GM12878 (cell line): ENCODE measurements at regions not wholly inside any gene's neighbourhood (a gene's known extent, or its start where the extent isn't known, plus 50 kb on each side); places are given as distances from the start of the nearest gene placed in this dataset.

Source experiments
- ATAC-seq: fragments of 200-7000 bp; cut with Tn5 transposase; 3 replicates; pipeline ENCODE4 v1.9.1; 2020; ENCODE audit warnings: mild to moderate bottlenecking, moderate library complexity
- BruUV-seq: library from RNA; stranded (reverse); fragments of 400-500 nt; replicated peaks from 2 replicates; lab custom pipeline; 2021; lab: Mats Ljungman, UMichigan
- CTCF ChIA-PET: fragments of 300-600 bp; sonication (Branson Sonifier 250); formaldehyde crosslinking; extraction: SDS; loops from one replicate; lab custom pipeline; 2021; ENCODE audit warnings: inconsistent platforms; lab: Yijun Ruan, JAX
- POLR2A ChIA-PET: fragments of 350-600 bp; formaldehyde crosslinking; extraction: SDS; loops from one replicate; lab custom pipeline; 2021; ENCODE audit warnings: inconsistent platforms; lab: Charles Lee
- RAD21 ChIA-PET: fragments of 300-600 bp; sonication (Branson Sonifier 250); formaldehyde crosslinking; loops from one replicate; lab custom pipeline; 2023; ENCODE audit warnings: antibody characterized with exemption; ENCODE audit not compliant: unreplicated experiment; lab: Charles Lee
- SMC1A ChIA-PET: fragments of 300-600 bp; sonication (Branson Sonifier 250); formaldehyde crosslinking; loops from one replicate; lab custom pipeline; 2023; ENCODE audit not compliant: unreplicated experiment, uncharacterized antibody; lab: Charles Lee
- DNase-seq: peaks from one replicate; pipeline ENCODE4 v3.0.0-alpha.2; 2011; ENCODE audit warnings: low read depth, low spot score
- FAIRE-seq: peaks from 3 replicates; lab custom pipeline; 2011; peaks lifted over from hg19 to GRCh38; lab: Jason Lieb, UNC
- H2AFZ ChIP-seq: 2 replicates; pipeline ENCODE4 v1.6.0; 2011; ENCODE audit warnings: low read depth, low read length, control low read depth; ENCODE audit not compliant: control insufficient read depth
- H3K27ac ChIP-seq: 2 replicates; pipeline ENCODE4 v1.5.1; 2011; ENCODE audit warnings: control low read depth; ENCODE audit not compliant: control insufficient read depth, insufficient read depth
- H3K27me3 ChIP-seq, 2 experiments: replicated peaks in 1 of 2; 2 replicates each; pipeline versions ENCODE4 v1.6.0 to v1.6.1; 2011; ENCODE audit warnings: low read length in 1 of 2; ENCODE audit not compliant: control insufficient read depth in 2 of 2, insufficient read depth in 2 of 2
- H3K36me3 ChIP-seq, 2 experiments: 2 replicates each; pipeline ENCODE4 v1.5.1; 2011; ENCODE audit warnings: low read length in 1 of 2; ENCODE audit not compliant: control insufficient read depth in 2 of 2, insufficient read depth in 2 of 2
- H3K4me1 ChIP-seq: 2 replicates; pipeline ENCODE4 v1.6.1; 2011; ENCODE audit warnings: mild to moderate bottlenecking, low read length, moderate library complexity, mixed read lengths; ENCODE audit not compliant: control insufficient read depth, insufficient read depth
- H3K4me2 ChIP-seq: 2 replicates; pipeline ENCODE4 v1.6.0; 2011; ENCODE audit warnings: control low read depth; ENCODE audit not compliant: control insufficient read depth, insufficient read depth
- H3K4me3 ChIP-seq: fragments of 200-600 bp; sonication (generic); 2 replicates; pipeline ENCODE4 v1.5.1; 2016
- H3K79me2 ChIP-seq: 2 replicates; pipeline ENCODE4 v1.6.0; 2011; ENCODE audit warnings: low read length; ENCODE audit not compliant: control insufficient read depth, insufficient read depth
- H3K9ac ChIP-seq: 2 replicates; pipeline ENCODE4 v1.8.0; 2011; ENCODE audit warnings: low read length, control low read depth, mixed read lengths; ENCODE audit not compliant: control insufficient read depth, insufficient read depth
- H3K9me3 ChIP-seq: replicated peaks from 3 replicates; pipeline ENCODE4 v1.5.1; 2011; ENCODE audit warnings: mild to moderate bottlenecking, low read length; ENCODE audit not compliant: control insufficient read depth, insufficient read depth
- H4K20me1 ChIP-seq: 2 replicates; pipeline ENCODE4 v1.6.0; 2011; ENCODE audit not compliant: control insufficient read depth, insufficient read depth
- EP300 ChIP-seq, 2 experiments: fragments of 150-350 bp in 1 of 2; IDR thresholded peaks; 2 replicates each; pipeline ENCODE4 v1.6.1; 2011 to 2012; ENCODE audit warnings: low read depth in 2 of 2, low read length in 2 of 2, borderline replicate concordance in 1 of 2, improper control_type of control experiment in 1 of 2, inconsistent platforms in 1 of 2; ENCODE audit not compliant: control insufficient read depth in 1 of 2
- ETV6 ChIP-seq, 2 experiments: fragments of 450-650 bp in 1 of 2; IDR thresholded peaks in 1 of 2; conservative IDR thresholded peaks in 1 of 2; 2 replicates each; pipeline ENCODE4 v1.6.1; 2014; ENCODE audit warnings: antibody characterized with exemption in 1 of 2, borderline replicate concordance in 1 of 2, low read depth in 1 of 2, mild to moderate bottlenecking in 1 of 2, moderate library complexity in 1 of 2
- EZH2 ChIP-seq: IDR thresholded peaks from 2 replicates; pipeline ENCODE4 v1.6.1; 2012; ENCODE audit warnings: low read depth, mild to moderate bottlenecking, control low read depth, inconsistent platforms, low read length, borderline replicate concordance; ENCODE audit not compliant: control insufficient read depth
- HCFC1 ChIP-seq: fragments of 150-350 bp; IDR thresholded peaks from 2 replicates; pipeline ENCODE4 v1.6.1; 2014; ENCODE audit warnings: low read length
- MEF2A ChIP-seq: IDR thresholded peaks from 2 replicates; pipeline ENCODE4 v1.6.1; 2011; ENCODE audit warnings: low read depth, mild to moderate bottlenecking, low read length, moderate library complexity; ENCODE audit not compliant: insufficient read depth
- NR2F1 ChIP-seq: fragments of 450-650 bp; conservative IDR thresholded peaks from 2 replicates; pipeline ENCODE4 v1.6.1; 2017; ENCODE audit warnings: mild to moderate bottlenecking
- POLR2AphosphoS2 ChIP-seq: IDR thresholded peaks from 2 replicates; pipeline ENCODE4 v1.6.1; 2011; ENCODE audit warnings: low read depth, mild to moderate bottlenecking, low read length, improper control_type of control experiment, moderate library complexity
- RAD21 ChIP-seq: IDR thresholded peaks from 2 replicates; pipeline ENCODE4 v1.6.1; 2011; ENCODE audit warnings: mild to moderate bottlenecking, low read depth, low read length, moderate library complexity; ENCODE audit not compliant: insufficient read depth
- RB1 ChIP-seq: fragments of 450-650 bp; formaldehyde crosslinking; IDR thresholded peaks from 2 replicates; pipeline ENCODE4 v1.6.1; 2017; ENCODE audit warnings: mild to moderate bottlenecking, borderline replicate concordance
- SREBF2 ChIP-seq: IDR thresholded peaks from 2 replicates; pipeline ENCODE4 v1.6.1; 2012; ENCODE audit warnings: mild to moderate bottlenecking, low read length
- STAT1 ChIP-seq: fragments of 450-650 bp; conservative IDR thresholded peaks from 2 replicates; pipeline ENCODE4 v1.6.1; 2014; ENCODE audit warnings: antibody characterized with exemption, mild to moderate bottlenecking
- TCF3 ChIP-seq: IDR thresholded peaks from 2 replicates; pipeline ENCODE4 v1.6.1; 2012; ENCODE audit warnings: low read depth, mild to moderate bottlenecking, low read length, borderline replicate concordance; ENCODE audit not compliant: insufficient read depth
- YBX1 ChIP-seq: fragments of 450-650 bp; IDR thresholded peaks from 2 replicates; pipeline ENCODE4 v1.6.1; 2016; ENCODE audit warnings: antibody characterized with exemption
- WGBS: methylation state at CpG from one replicate; pipeline ENCODE4 v1.1.6; 2016; ENCODE audit warnings: low lambda C conversion rate; ENCODE audit not compliant: insufficient replicate concordance, insufficient coverage; ENCODE audit errors: missing lambda C conversion rate; 5-methylcytosine and 5-hydroxymethylcytosine counted together
- in situ Hi-C: fragments of 300-500 bp; cut with MboI; formaldehyde crosslinking; loops from 9 replicates; pipeline ENCODE4 v1.14.3; 2018; ENCODE audit warnings: mixed read lengths
- intact Hi-C: fragments of 100-400 bp; cut with micrococcal nuclease; formaldehyde crosslinking; loops from one replicate; pipeline ENCODE4 v1.14.2; 2022; ENCODE audit not compliant: unreplicated experiment
- TF ChIP-seq, protein P1 (sequence below): fragments of 450-650 bp; IDR thresholded peaks from 2 replicates; pipeline ENCODE4 v1.6.1; 2017; ENCODE audit warnings: mild to moderate bottlenecking, moderate library complexity
- TF ChIP-seq, protein P2 (sequence below): fragments of 450-650 bp; IDR thresholded peaks from 2 replicates; pipeline ENCODE4 v1.6.1; 2017; ENCODE audit warnings: mild to moderate bottlenecking, moderate library complexity

DNA sequence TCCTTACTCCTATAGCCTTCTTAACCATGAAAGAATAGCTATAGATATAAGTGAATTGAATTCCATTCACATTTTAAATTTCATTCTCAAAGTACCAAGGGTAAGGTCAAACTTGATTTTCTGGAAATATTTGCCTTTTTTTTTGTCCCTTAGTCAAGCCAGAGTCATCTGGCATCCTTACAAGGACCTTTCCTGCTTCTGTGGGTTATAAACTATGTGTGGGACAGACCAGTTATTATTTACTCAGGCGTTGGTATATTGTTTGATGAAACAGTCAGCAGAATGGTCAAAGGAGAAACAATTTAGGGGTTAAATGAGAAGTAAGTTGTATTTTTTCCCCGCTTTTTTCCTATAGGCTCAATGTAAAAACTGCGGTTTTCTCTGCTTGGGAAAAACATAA is 1103.2 kb upstream of the ZEB2 start:
- H2AFZ ChIP-seq, result no peak overlapping the region
- BruUV-seq, result no TSS peak
- RAD21 ChIA-PET, result no interaction called here
- in situ Hi-C loops, result no loop called here
- CTCF ChIA-PET, result no interaction called here
- no peak overlapping the region for H3K27ac ChIP-seq
- DNase-seq (no peak), FAIRE-seq (no peak), ATAC-seq (no peak)
- SMC1A ChIA-PET, result interaction anchor here (0.6 kb wide), 1 partner anchor 1000 kb away, joined by 3 read pairs; no protein-coding TSS in a partner anchor
- no peaks in the 10 kb centered on the region for H3K9me3 ChIP-seq
- no peak overlapping the region for H3K9ac ChIP-seq
- no peaks in the 10 kb centered on the region for H3K36me3 ChIP-seq
- H3K79me2 ChIP-seq, result no peaks in the 10 kb centered on the region
- H4K20me1 ChIP-seq, result no peaks in the 10 kb centered on the region
- H3K27me3 ChIP-seq, result no peaks in the 10 kb centered on the region; a peak in 1 of 4 replicates
- no peaks in the 10 kb centered on the region for H3K4me1 ChIP-seq
- no peak overlapping the region for H3K4me2 ChIP-seq
- POLR2A ChIA-PET, result no interaction called here
- H3K4me3 ChIP-seq, result no peak overlapping the region
- intact Hi-C loops, result no loop called here
- TF ChIP-seq YBX1, result no peak
- TF ChIP-seq ETV6 (conservative IDR thresholded peaks at IDR 0.05 in 1 of 2, IDR thresholded peaks at IDR 0.05 in 1 of 2; ENCODE audit: borderline replicate concordance in 1 of 2, low read depth in 1 of 2), result no peak
- no peak for TF ChIP-seq STAT1
- TF ChIP-seq, protein P1, sequence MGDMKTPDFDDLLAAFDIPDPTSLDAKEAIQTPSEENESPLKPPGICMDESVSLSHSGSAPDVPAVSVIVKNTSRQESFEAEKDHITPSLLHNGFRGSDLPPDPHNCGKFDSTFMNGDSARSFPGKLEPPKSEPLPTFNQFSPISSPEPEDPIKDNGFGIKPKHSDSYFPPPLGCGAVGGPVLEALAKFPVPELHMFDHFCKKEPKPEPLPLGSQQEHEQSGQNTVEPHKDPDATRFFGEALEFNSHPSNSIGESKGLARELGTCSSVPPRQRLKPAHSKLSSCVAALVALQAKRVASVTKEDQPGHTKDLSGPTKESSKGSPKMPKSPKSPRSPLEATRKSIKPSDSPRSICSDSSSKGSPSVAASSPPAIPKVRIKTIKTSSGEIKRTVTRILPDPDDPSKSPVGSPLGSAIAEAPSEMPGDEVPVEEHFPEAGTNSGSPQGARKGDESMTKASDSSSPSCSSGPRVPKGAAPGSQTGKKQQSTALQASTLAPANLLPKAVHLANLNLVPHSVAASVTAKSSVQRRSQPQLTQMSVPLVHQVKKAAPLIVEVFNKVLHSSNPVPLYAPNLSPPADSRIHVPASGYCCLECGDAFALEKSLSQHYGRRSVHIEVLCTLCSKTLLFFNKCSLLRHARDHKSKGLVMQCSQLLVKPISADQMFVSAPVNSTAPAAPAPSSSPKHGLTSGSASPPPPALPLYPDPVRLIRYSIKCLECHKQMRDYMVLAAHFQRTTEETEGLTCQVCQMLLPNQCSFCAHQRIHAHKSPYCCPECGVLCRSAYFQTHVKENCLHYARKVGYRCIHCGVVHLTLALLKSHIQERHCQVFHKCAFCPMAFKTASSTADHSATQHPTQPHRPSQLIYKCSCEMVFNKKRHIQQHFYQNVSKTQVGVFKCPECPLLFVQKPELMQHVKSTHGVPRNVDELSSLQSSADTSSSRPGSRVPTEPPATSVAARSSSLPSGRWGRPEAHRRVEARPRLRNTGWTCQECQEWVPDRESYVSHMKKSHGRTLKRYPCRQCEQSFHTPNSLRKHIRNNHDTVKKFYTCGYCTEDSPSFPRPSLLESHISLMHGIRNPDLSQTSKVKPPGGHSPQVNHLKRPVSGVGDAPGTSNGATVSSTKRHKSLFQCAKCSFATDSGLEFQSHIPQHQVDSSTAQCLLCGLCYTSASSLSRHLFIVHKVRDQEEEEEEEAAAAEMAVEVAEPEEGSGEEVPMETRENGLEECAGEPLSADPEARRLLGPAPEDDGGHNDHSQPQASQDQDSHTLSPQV, result no peak
- no peak for TF ChIP-seq EZH2
- TF ChIP-seq TCF3, result no peak
- no peak for TF ChIP-seq RAD21
- TF ChIP-seq HCFC1, result no peak
- TF ChIP-seq, protein P2, sequence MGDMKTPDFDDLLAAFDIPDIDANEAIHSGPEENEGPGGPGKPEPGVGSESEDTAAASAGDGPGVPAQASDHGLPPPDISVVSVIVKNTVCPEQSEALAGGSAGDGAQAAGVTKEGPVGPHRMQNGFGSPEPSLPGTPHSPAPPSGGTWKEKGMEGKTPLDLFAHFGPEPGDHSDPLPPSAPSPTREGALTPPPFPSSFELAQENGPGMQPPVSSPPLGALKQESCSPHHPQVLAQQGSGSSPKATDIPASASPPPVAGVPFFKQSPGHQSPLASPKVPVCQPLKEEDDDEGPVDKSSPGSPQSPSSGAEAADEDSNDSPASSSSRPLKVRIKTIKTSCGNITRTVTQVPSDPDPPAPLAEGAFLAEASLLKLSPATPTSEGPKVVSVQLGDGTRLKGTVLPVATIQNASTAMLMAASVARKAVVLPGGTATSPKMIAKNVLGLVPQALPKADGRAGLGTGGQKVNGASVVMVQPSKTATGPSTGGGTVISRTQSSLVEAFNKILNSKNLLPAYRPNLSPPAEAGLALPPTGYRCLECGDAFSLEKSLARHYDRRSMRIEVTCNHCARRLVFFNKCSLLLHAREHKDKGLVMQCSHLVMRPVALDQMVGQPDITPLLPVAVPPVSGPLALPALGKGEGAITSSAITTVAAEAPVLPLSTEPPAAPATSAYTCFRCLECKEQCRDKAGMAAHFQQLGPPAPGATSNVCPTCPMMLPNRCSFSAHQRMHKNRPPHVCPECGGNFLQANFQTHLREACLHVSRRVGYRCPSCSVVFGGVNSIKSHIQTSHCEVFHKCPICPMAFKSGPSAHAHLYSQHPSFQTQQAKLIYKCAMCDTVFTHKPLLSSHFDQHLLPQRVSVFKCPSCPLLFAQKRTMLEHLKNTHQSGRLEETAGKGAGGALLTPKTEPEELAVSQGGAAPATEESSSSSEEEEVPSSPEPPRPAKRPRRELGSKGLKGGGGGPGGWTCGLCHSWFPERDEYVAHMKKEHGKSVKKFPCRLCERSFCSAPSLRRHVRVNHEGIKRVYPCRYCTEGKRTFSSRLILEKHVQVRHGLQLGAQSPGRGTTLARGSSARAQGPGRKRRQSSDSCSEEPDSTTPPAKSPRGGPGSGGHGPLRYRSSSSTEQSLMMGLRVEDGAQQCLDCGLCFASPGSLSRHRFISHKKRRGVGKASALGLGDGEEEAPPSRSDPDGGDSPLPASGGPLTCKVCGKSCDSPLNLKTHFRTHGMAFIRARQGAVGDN, result no peak
- no peak for TF ChIP-seq NR2F1
- TF ChIP-seq EP300 (IDR thresholded peaks at IDR 0.05; ENCODE audit: borderline replicate concordance in 1 of 2, control insufficient read depth in 1 of 2, low read depth in 2 of 2, low read length in 2 of 2), result no peak
- TF ChIP-seq MEF2A, result no peak
- TF ChIP-seq POLR2AphosphoS2, result no peak
- TF ChIP-seq SREBF2, result no peak
- no peak for TF ChIP-seq RB1
- TF ChIP-seq, all 136 proteins: peak for 0
- WGBS, result 75% methylated on average over 3 of the region's 3 CpGs
